ENCODE measurements at regions not wholly inside any gene's neighbourhood (a gene's known extent, or its start where the extent isn't known, plus 50 kb on each side); places are given as distances from the start of the nearest gene placed in this dataset.

GRCh38 chr2:44107086-44107740 lies 61.5 kb upstream of the PPM1B start:
- H3K27ac Mint-ChIP-seq: no peak overlapping the region
- no peaks in the 10 kb centered on the region for H3K4me1 Mint-ChIP-seq
- no peaks in the 10 kb centered on the region for H3K27me3 ChIP-seq (ENCODE audit: control insufficient read depth, insufficient read depth, low read length)
- H3K27me3 Mint-ChIP-seq (ENCODE audit: low read depth in 2 of 2): peaks cover 0 to 3% of the 10 kb centered on the region in 2 donors
- ATAC-seq (no peak), DNase-seq (no peak)
- no peak overlapping the region for H3K4me3 Mint-ChIP-seq
- no peak overlapping the region for H3K4me3 ChIP-seq (ENCODE audit: low read length)
- no peaks in the 10 kb centered on the region for H3K36me3 ChIP-seq (ENCODE audit: control insufficient read depth, insufficient read depth, low read length)
- intact Hi-C loops (cut with micrococcal nuclease): no loop called here
- 67% methylated on average over 4 of the region's 5 CpGs for WGBS (ENCODE audit: insufficient coverage)
- no peak for TF ChIP-seq CTCF (IDR thresholded peaks at IDR 0.05)
- no peak overlapping the region for H3K27ac ChIP-seq (ENCODE audit: low read length)
- no peaks in the 10 kb centered on the region for H3K36me3 Mint-ChIP-seq
- no peaks in the 10 kb centered on the region for H3K4me1 ChIP-seq (ENCODE audit: control insufficient read depth, insufficient read depth, low read length)
- H3K9me3 ChIP-seq (ENCODE audit: control insufficient read depth, insufficient read depth, low read length): no peaks in the 10 kb centered on the region
- no peaks in the 10 kb centered on the region for H3K9me3 Mint-ChIP-seq

DNA sequence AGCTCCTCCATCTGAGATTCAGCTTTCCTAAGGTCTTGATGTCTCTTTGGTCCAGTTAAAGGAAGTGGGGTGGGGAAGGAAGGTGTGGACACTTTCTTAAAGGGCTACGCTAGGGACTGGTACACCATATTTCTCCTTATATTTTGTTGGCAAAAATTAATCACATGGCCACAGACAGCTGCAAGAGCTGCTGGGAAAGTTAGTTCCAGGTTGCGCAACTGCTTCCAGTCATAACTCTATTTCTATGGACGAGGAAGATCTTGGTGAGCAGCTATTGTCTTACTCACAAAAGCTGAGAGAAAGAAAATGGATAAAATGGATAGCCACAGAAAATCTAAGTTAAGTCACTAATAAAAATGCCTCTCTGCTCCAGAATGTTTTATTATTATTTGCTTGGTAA lies 60.7 kb upstream of the PPM1B start:
- Mint-ChIP-seq H3K27ac (no peak overlapping the region), H3K9me3 (no peaks in the 10 kb centered on the region), H3K36me3 (no peaks in the 10 kb centered on the region), H3K4me1 (no peaks in the 10 kb centered on the region), H3K4me3 (no peak overlapping the region), H3K27me3 (ENCODE audit: low read depth in 2 of 2) (peaks cover 0 to 3% of the 10 kb centered on the region in 2 donors)
- H3K27me3 ChIP-seq (ENCODE audit: control insufficient read depth, insufficient read depth, low read length): no peaks in the 10 kb centered on the region
- intact Hi-C loops (cut with micrococcal nuclease): no loop called here
- no peaks in the 10 kb centered on the region for H3K36me3 ChIP-seq (ENCODE audit: control insufficient read depth, insufficient read depth, low read length)
- ATAC-seq (no peak), DNase-seq (no peak)
- 90% methylated on average over 3 of the region's 3 CpGs for WGBS (ENCODE audit: insufficient coverage)
- no peaks in the 10 kb centered on the region for H3K4me1 ChIP-seq (ENCODE audit: control insufficient read depth, insufficient read depth, low read length)
- H3K4me3 ChIP-seq (ENCODE audit: low read length): no peak overlapping the region
- no peak overlapping the region for H3K27ac ChIP-seq (ENCODE audit: low read length)
- no peaks in the 10 kb centered on the region for H3K9me3 ChIP-seq (ENCODE audit: control insufficient read depth, insufficient read depth, low read length)
- TF ChIP-seq CTCF (IDR thresholded peaks at IDR 0.05): no peak

GRCh38 chr2:44109166-44109565 lies 59.5 kb upstream of the PPM1B start:
- Histone ChIP-seq H3K27ac (ENCODE audit: low read length) (no peak overlapping the region), H3K27me3 (ENCODE audit: control insufficient read depth, insufficient read depth, low read length) (no peaks in the 10 kb centered on the region), H3K4me1 (ENCODE audit: control insufficient read depth, insufficient read depth, low read length) (no peaks in the 10 kb centered on the region), H3K9me3 (ENCODE audit: control insufficient read depth, insufficient read depth, low read length) (no peaks in the 10 kb centered on the region), H3K4me3 (ENCODE audit: low read length) (no peak overlapping the region), H3K36me3 (ENCODE audit: control insufficient read depth, insufficient read depth, low read length) (no peaks in the 10 kb centered on the region)
- no peaks in the 10 kb centered on the region for H3K4me1 Mint-ChIP-seq
- H3K36me3 Mint-ChIP-seq: no peaks in the 10 kb centered on the region
- no peaks in the 10 kb centered on the region for H3K9me3 Mint-ChIP-seq
- H3K4me3 Mint-ChIP-seq: no peak overlapping the region
- DNase-seq (no peak), ATAC-seq (no peak)
- H3K27me3 Mint-ChIP-seq (ENCODE audit: low read depth in 2 of 2): peaks cover 0 to 3% of the 10 kb centered on the region in 2 donors
- H3K27ac Mint-ChIP-seq: no peak overlapping the region
- 93% methylated on average over 3 of the region's 3 CpGs for WGBS (ENCODE audit: insufficient coverage)
- intact Hi-C loops (cut with micrococcal nuclease): no loop called here
- no peak for TF ChIP-seq CTCF (IDR thresholded peaks at IDR 0.05)

GRCh38 chr2:44110444-44110843 lies 58.2 kb upstream of the PPM1B start:
- H3K4me3 ChIP-seq (ENCODE audit: low read length): no peak overlapping the region
- no peaks in the 10 kb centered on the region for H3K36me3 ChIP-seq (ENCODE audit: control insufficient read depth, insufficient read depth, low read length)
- Mint-ChIP-seq H3K4me1 (no peaks in the 10 kb centered on the region), H3K27me3 (ENCODE audit: low read depth in 2 of 2) (peaks cover 0 to 3% of the 10 kb centered on the region in 2 donors), H3K36me3 (no peaks in the 10 kb centered on the region), H3K4me3 (no peak overlapping the region), H3K9me3 (no peaks in the 10 kb centered on the region), H3K27ac (no peak overlapping the region)
- no peak for TF ChIP-seq CTCF (IDR thresholded peaks at IDR 0.05)
- H3K27me3 ChIP-seq (ENCODE audit: control insufficient read depth, insufficient read depth, low read length): no peaks in the 10 kb centered on the region
- no peaks in the 10 kb centered on the region for H3K9me3 ChIP-seq (ENCODE audit: control insufficient read depth, insufficient read depth, low read length)
- ATAC-seq: no peak
- no peaks in the 10 kb centered on the region for H3K4me1 ChIP-seq (ENCODE audit: control insufficient read depth, insufficient read depth, low read length)
- WGBS (ENCODE audit: insufficient coverage): 22% methylated on average over 2 of the region's 2 CpGs
- H3K27ac ChIP-seq (ENCODE audit: low read length): no peak overlapping the region
- DNase-seq: no peak
- intact Hi-C loops (cut with micrococcal nuclease): no loop called here
